WERI-Rb-1 (cell line): ENCODE measurements at regions not wholly inside any gene's neighbourhood (a gene's known extent, or its start where the extent isn't known, plus 50 kb on each side); places are given as distances from the start of the nearest gene placed in this dataset.

Source experiments
- DNase-seq: peaks from one replicate; pipeline ENCODE4 v3.0.0-alpha.2; 2020
- H3K27ac ChIP-seq: fragments of 250-450 bp; sonication (Bioruptor Pico); 2 replicates; pipeline ENCODE4 v1.5.1; 2020; ENCODE audit warnings: mild to moderate bottlenecking, moderate library complexity
- H3K27me3 ChIP-seq: fragments of 250-450 bp; sonication (Bioruptor Pico); 2 replicates; pipeline ENCODE4 v1.5.1; 2021; ENCODE audit warnings: mild to moderate bottlenecking, low read depth, moderate library complexity; ENCODE audit not compliant: insufficient read depth, severe bottlenecking
- H3K36me3 ChIP-seq: fragments of 250-450 bp; sonication (Bioruptor Pico); 2 replicates; pipeline ENCODE4 v1.5.1; 2020; ENCODE audit warnings: mild to moderate bottlenecking, moderate library complexity
- H3K4me3 ChIP-seq: 2 replicates; pipeline ENCODE4 v1.5.1; 2011; ENCODE audit warnings: low read depth, mild to moderate bottlenecking, control low read depth, low read length
- H3K9me3 ChIP-seq: fragments of 250-450 bp; sonication (Bioruptor Pico); 2 replicates; pipeline ENCODE4 v1.5.1; 2021; ENCODE audit warnings: mild to moderate bottlenecking, moderate library complexity; ENCODE audit not compliant: severe bottlenecking
- TF ChIP-seq, protein P1 (sequence below): IDR thresholded peaks from 2 replicates; pipeline ENCODE4 v1.5.1; 2011; ENCODE audit warnings: low read depth, mild to moderate bottlenecking, control low read depth, inconsistent platforms, low read length

DNA sequence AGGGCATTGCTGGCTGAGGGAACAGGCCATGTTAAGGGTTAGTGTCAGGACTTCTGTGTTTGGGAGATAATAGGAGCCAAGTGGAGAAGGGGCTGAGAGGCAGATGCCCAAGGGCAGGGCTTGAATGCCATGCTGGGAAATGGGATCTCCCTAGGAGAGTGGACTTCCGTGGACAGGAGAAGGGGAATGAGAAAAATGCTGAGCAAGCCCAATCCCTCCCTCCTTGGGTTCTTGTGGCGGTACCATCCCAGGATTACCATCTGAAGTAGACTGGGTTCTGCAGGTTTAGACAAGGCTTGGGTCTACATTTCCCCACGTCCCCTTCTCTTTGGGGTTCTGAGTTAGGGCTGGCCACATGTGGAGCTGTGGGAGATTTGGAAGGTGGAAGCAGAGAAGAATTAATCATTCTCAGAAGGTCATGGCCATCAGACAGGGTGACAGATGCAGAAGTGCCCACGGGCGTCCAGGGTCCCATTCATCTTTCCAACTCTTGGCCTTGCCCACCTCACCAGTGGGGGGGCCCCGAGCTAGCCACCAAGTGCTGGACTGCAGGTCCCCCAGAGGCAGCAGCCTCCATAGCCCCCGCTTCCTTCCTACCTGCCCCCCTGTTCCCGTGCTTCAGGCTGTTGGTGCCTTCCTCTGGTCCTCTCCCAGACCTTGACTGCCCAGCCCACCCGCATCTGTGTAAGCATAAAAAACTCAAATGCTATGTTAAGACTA, 354.8 kb downstream of the RPS24 start:
- no peak for DNase-seq
- TF ChIP-seq, protein P1, sequence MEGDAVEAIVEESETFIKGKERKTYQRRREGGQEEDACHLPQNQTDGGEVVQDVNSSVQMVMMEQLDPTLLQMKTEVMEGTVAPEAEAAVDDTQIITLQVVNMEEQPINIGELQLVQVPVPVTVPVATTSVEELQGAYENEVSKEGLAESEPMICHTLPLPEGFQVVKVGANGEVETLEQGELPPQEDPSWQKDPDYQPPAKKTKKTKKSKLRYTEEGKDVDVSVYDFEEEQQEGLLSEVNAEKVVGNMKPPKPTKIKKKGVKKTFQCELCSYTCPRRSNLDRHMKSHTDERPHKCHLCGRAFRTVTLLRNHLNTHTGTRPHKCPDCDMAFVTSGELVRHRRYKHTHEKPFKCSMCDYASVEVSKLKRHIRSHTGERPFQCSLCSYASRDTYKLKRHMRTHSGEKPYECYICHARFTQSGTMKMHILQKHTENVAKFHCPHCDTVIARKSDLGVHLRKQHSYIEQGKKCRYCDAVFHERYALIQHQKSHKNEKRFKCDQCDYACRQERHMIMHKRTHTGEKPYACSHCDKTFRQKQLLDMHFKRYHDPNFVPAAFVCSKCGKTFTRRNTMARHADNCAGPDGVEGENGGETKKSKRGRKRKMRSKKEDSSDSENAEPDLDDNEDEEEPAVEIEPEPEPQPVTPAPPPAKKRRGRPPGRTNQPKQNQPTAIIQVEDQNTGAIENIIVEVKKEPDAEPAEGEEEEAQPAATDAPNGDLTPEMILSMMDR = no peak
- H3K9me3 ChIP-seq = no peaks in the 10 kb centered on the region
- H3K27me3 ChIP-seq = no peaks in the 10 kb centered on the region
- no peak overlapping the region for H3K27ac ChIP-seq
- no peak overlapping the region for H3K4me3 ChIP-seq
- H3K36me3 ChIP-seq = no peaks in the 10 kb centered on the region

DNA sequence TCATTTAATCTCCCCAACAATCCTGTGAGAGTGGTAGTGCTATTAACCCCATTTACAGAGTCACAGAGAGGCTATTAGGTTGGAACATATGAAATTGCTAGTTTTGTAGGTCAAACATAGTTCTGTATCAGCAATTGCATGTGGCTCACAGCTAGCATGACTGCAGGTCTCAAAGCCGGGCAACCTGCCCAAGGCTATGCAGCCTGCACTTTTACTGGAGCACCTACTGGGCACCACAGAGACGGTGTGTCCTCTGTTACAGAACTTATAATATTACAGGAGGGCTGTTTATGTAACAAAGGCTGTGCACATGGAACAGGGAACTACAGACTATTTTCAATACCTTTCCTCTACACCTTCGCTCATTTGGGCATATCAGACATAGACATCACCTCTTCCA, 355.8 kb downstream of the RPS24 start:
- Histone ChIP-seq H3K4me3 (no peak overlapping the region), H3K27me3 (no peaks in the 10 kb centered on the region), H3K27ac (no peak overlapping the region), H3K9me3 (no peaks in the 10 kb centered on the region), H3K36me3 (no peaks in the 10 kb centered on the region)
- TF ChIP-seq, protein P1 = no peak
- DNase-seq = no peak

DNA sequence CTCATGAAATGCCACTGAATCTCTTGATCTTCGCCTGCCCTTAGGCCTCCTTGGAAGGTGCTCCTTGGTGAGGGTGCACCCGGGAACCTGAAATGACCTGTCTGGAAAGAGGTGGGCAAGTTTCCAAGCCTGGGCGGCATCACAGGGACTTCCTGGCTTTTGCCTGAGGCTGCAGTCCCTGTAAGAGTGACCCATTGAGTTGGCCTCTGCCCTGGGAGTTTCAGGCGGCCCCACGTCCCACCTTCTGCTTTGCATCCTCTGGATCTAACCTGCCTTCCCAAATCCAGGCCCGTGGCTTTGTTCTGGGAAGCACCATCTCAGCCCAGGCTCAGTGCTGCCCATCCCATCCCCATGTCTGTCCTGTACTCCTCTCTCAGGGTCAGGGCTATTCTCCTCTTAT, 356.4 kb downstream of the RPS24 start:
- H3K4me3 ChIP-seq = no peak overlapping the region
- no peaks in the 10 kb centered on the region for H3K27me3 ChIP-seq
- no peak overlapping the region for H3K27ac ChIP-seq
- TF ChIP-seq, protein P1 = no peak
- no peak for DNase-seq
- H3K9me3 ChIP-seq = no peaks in the 10 kb centered on the region
- H3K36me3 ChIP-seq = no peaks in the 10 kb centered on the region

DNA sequence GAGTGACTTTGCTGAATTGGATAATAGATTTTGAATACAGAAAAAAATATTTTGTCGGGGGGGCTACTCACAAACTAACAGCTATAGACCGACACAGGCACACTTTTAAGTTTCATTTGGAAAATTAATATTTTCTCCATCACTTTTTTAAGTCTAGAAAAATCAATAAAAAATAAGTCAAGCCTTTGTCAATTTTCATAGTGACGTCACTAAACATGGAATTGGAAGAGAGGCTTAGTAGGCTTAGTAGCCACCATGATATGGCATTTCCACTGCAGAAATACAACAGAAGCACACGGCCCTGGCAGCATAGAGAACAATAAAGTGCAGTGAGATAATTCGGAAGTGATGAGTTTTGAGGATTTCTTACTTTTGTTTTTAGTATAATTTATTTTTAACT, 357.2 kb downstream of the RPS24 start:
- no peak overlapping the region for H3K27ac ChIP-seq
- TF ChIP-seq, protein P1 = no peak
- H3K36me3 ChIP-seq = no peaks in the 10 kb centered on the region
- no peak for DNase-seq
- H3K9me3 ChIP-seq = no peaks in the 10 kb centered on the region
- H3K27me3 ChIP-seq = no peaks in the 10 kb centered on the region
- no peak overlapping the region for H3K4me3 ChIP-seq

DNA sequence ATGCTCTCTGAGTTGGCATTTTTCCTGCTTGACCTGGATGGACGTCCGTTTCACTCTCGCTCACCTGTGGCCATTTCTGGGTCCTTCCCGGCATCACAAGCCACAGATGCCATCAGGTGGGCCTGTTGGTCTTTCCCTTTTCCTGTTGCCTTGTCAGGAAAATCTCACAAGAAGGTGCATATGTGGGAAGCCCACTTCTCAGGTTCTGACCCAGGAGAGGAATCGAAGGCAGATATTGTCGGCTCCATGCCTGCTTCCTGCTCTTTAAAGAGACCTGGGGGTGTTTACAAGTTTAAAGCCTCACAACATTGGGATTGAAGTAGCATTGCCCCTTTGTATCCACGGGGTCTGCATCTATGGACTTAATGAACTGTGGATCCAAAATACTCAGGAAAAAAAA, 357.9 kb downstream of the RPS24 start:
- no peaks in the 10 kb centered on the region for H3K9me3 ChIP-seq
- TF ChIP-seq, protein P1 = no peak
- H3K27me3 ChIP-seq = no peaks in the 10 kb centered on the region
- H3K4me3 ChIP-seq = no peak overlapping the region
- H3K27ac ChIP-seq = no peak overlapping the region
- no peaks in the 10 kb centered on the region for H3K36me3 ChIP-seq
- no peak for DNase-seq

DNA sequence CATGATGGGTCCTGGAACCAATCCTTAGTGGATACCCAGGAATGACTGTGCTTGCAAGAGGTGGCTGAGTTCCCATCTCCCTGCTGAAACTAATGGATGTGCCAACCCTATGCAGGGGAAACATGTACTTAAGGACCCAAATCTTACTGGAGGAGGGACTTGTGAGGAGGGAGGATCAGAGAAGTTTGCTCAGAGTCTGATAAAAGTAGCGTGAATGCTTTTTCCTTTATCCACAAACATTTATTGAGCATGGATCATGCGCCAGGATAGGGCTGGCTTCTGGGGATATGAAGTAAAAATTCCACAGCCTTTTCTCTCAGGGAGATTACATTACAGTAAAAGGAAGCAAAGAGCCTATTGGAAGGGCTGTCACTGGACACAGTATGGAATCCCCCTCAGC, 358.5 kb downstream of the RPS24 start:
- H3K27ac ChIP-seq = no peak overlapping the region
- no peaks in the 10 kb centered on the region for H3K27me3 ChIP-seq
- no peak for DNase-seq
- H3K36me3 ChIP-seq = no peaks in the 10 kb centered on the region
- H3K9me3 ChIP-seq = no peaks in the 10 kb centered on the region
- TF ChIP-seq, protein P1 = no peak
- no peak overlapping the region for H3K4me3 ChIP-seq
